ENCODE measurements at regions not wholly inside any gene's neighbourhood (a gene's known extent, or its start where the extent isn't known, plus 50 kb on each side); places are given as distances from the start of the nearest gene placed in this dataset.
"Not testable (repeated sequence)": the region's sequence is repeated elsewhere in the genome, so short reads cannot be mapped to it uniquely, and the experiment has no call there.

GRCh38 chr2:193219413-193219812 is 1024.7 kb upstream of the TMEFF2 start:
- no peak for DNase-seq

GRCh38 chr2:193201583-193201982 is 1006.9 kb upstream of the TMEFF2 start:
- DNase-seq = no peak

- no peak for DNase-seq
Measured at GRCh38 chr2:193199322-193199721, 1004.6 kb upstream of the TMEFF2 start.

- DNase-seq = no peak
Measured at GRCh38 chr2:193187816-193188215, 993.1 kb upstream of the TMEFF2 start.

- DNase-seq = not testable (repeated sequence)
Measured at GRCh38 chr2:193170981-193171380, 976.2 kb upstream of the TMEFF2 start.

- no peak for DNase-seq
Measured at GRCh38 chr2:193156480-193156879, 961.7 kb upstream of the TMEFF2 start.

- DNase-seq = no peak
Measured at GRCh38 chr2:193154076-193154475, 959.3 kb upstream of the TMEFF2 start.

- DNase-seq = no peak
Measured at GRCh38 chr2:193153576-193153975, 958.8 kb upstream of the TMEFF2 start.

GRCh38 chr2:193142467-193142866 is 947.7 kb upstream of the TMEFF2 start:
- DNase-seq = not testable (repeated sequence)

- no peak for DNase-seq
Measured at GRCh38 chr2:193141998-193142397, 947.3 kb upstream of the TMEFF2 start.

- not testable (repeated sequence) for DNase-seq
Measured at GRCh38 chr2:193140895-193141294, 946.2 kb upstream of the TMEFF2 start.

- DNase-seq = no peak
Measured at GRCh38 chr2:193124815-193125214, 930.1 kb upstream of the TMEFF2 start.

- DNase-seq = no peak
Measured at GRCh38 chr2:193114827-193115226, 920.1 kb upstream of the TMEFF2 start.

GRCh38 chr2:193112986-193113385 is 918.3 kb upstream of the TMEFF2 start:
- no peak for DNase-seq

- no peak for DNase-seq
Measured at GRCh38 chr2:193103064-193103463, 908.3 kb upstream of the TMEFF2 start.

- no peak for DNase-seq
Measured at GRCh38 chr2:193101591-193101990, 906.9 kb upstream of the TMEFF2 start.

GRCh38 chr2:193088026-193088425 is 893.3 kb upstream of the TMEFF2 start:
- DNase-seq = no peak

GRCh38 chr2:193076995-193077394 is 882.3 kb upstream of the TMEFF2 start:
- DNase-seq = no peak

- DNase-seq = no peak
Measured at GRCh38 chr2:193074933-193075332, 880.2 kb upstream of the TMEFF2 start.

GRCh38 chr2:193072647-193073046 is 877.9 kb upstream of the TMEFF2 start:
- no peak for DNase-seq

GRCh38 chr2:193025556-193025955 is 830.8 kb upstream of the TMEFF2 start:
- not testable (repeated sequence) for DNase-seq

GRCh38 chr2:193024791-193025190 is 830.1 kb upstream of the TMEFF2 start:
- no peak for DNase-seq

- no peak for DNase-seq
Measured at GRCh38 chr2:193011870-193012269, 817.1 kb upstream of the TMEFF2 start.

- no peak for DNase-seq
Measured at GRCh38 chr2:192993059-192993458, 798.3 kb upstream of the TMEFF2 start.

- DNase-seq = no peak
Measured at GRCh38 chr2:192983173-192983572, 788.4 kb upstream of the TMEFF2 start.

- no peak for DNase-seq
Measured at GRCh38 chr2:192978395-192978794, 783.7 kb upstream of the TMEFF2 start.
